H1 (cell line): ENCODE measurements at regions not wholly inside any gene's neighbourhood (a gene's known extent, or its start where the extent isn't known, plus 50 kb on each side); places are given as distances from the start of the nearest gene placed in this dataset.

Source experiments
- CTBP2 ChIP-seq: IDR thresholded peaks from 2 replicates; pipeline ENCODE4 v1.7.0; 2011; ENCODE audit warnings: borderline replicate concordance, mild to moderate bottlenecking, moderate library complexity, mixed read lengths, low read length; ENCODE audit not compliant: insufficient read depth, insufficient read length
- JUND ChIP-seq: IDR thresholded peaks from 2 replicates; pipeline ENCODE4 v1.6.1; 2011; ENCODE audit warnings: mild to moderate bottlenecking, improper control_type of control experiment, low read length

DNA sequence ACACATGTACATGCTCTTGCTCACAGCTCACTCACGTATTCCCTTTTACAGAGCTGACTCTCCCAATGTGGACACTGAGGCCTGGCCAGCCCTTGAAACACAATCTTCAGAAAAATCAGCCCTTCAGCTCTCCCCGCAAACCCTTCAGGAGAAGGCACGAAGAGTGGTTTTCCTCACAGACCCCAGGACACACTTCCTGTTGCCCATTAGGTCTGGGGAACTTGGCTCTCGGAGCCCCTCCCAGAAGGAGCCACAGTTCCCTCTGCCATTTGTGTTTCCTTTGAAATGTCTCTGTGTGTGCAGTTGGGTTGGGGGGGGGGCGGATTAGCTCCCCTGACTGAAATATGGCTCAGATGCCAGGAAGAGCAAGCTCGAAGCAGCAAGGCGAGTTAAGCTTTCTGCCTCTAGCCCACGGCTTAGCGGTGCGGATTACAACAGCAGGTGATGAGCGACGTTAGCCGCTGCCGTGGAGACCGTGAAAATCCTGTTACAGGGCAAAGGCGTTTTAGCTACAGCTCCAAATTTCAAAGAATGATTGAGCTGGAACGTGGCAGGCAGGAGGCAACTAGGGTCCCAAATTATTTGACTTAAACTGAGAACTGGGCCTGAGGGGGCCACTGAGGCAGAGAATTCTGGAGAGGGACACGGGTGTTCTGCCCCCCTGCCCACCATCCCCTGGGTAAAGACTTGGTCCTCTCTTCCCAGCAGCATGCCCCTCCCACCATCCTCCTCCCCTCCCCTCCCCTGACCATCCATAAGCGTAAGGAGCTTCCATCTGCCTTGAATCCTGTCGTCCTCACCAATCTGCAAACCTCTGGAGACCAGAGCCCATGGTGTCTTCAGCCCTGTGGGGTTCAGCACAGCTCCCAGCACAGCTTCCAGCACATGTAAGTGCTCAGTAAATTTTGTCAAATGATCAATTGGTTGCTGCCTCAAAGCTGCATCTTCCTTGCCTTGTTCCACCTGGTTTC, 598.6 kb downstream of the BUD13 start (continued):
- TF ChIP-seq JUND: no peak
- TF ChIP-seq CTBP2: no peak
